Tongue (tissue), 1 donor: ENCODE measurements at regions not wholly inside any gene's neighbourhood (a gene's known extent, or its start where the extent isn't known, plus 50 kb on each side); places are given as distances from the start of the nearest gene placed in this dataset.
A peak's percentile ranks its signal among the peaks of the same experiment; 100 is the strongest.
"Not testable (repeated sequence)": the region's sequence is repeated elsewhere in the genome, so short reads cannot be mapped to it uniquely, and the experiment has no call there.

Experiments used
- DNase-seq: peaks from one replicate; pipeline ENCODE4 v3.0.0-alpha.2; 2015

DNA sequence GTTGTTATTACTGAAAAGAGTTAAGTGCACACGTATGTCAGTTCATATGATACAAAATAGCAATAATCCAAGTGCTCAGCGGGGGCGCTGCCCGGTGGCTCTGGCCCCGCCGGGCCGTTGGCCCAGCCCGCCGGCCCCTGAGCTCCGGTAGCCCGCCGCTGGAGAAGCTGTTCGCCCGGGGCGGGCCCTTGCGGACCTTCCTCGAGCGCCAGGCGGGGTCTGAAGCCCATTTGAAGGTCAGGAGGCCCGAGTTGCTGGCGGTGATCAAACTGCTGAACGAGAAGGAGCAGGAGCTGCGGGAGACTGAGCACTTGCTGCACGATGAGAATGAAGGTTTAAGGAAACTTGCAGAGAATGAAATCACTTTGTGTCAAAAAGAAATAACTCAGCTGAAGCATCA is 599.0 kb downstream of the TRIML1 start:
- not testable (repeated sequence) for DNase-seq

DNA sequence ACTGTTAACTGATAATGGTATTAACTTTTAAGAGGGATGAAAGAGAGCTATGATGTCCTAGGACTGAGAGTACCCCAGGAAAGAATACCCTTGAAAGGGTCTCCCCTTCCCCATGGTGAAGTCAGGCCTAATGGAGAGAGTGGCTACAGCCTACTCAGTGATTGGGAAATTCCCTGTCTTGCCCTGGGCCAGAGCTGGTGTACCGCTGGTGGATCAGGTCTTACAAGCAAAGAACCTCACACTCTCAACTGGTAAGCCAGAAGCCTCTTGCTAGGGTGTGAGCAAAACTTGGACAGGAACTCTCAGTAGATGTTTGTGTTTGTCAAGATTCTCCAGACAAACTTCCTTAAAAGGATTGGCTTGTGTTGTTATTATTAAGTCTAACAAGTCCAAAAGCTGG is 600.9 kb downstream of the TRIML1 start:
- not testable (repeated sequence) for DNase-seq

DNA sequence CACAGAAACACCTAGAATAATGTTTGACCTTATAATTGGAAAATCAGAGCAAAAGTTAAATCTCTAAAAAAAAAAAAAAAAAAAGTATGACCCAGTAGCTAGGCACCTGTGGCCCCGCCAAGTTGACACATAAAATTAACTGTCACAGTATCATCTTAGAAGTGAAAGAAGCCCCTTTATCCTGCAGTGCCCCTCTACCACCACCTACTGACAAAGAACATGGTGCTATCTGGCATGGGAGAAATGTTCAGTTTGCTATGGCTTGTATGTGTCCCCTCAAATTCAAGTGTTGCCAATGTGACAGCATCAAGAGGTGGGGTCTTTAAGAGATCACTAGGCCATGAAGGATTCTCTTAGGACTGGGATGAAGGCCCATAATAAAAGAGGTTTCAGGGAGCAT is 601.5 kb downstream of the TRIML1 start:
- not testable (repeated sequence) for DNase-seq

- DNase-seq = no peak
These were observed 615.2 kb downstream of the TRIML1 start for GRCh38 chr4:188754372-188755002.

DNA sequence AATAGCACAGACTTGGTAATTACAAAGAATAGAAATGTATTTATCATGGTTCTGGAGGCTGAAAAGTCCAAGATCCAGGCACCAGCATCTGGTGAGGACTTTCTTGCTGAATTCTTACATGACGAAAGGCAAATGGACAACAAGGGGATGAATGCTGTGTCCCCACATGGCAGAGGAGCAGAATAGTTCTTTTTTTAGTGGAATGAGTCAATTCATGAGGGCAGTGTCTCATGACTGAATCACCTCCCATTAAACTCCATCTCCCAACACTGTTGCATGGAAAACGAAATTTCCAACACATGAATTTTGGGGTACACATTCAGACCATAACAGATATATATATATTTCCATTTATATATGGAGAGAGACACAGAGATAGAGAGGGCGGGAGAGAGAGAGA is 628.3 kb downstream of the TRIML1 start:
- DNase-seq = no peak

GRCh38 chr4:188778905-188779304 is 639.7 kb downstream of the TRIML1 start:
- peak; percentile 3 for DNase-seq

GRCh38 chr4:188779581-188779980 is 640.3 kb downstream of the TRIML1 start:
- DNase-seq = no peak

- no peak for DNase-seq
These were observed 640.8 kb downstream of the TRIML1 start for GRCh38 chr4:188780028-188780427.

DNA sequence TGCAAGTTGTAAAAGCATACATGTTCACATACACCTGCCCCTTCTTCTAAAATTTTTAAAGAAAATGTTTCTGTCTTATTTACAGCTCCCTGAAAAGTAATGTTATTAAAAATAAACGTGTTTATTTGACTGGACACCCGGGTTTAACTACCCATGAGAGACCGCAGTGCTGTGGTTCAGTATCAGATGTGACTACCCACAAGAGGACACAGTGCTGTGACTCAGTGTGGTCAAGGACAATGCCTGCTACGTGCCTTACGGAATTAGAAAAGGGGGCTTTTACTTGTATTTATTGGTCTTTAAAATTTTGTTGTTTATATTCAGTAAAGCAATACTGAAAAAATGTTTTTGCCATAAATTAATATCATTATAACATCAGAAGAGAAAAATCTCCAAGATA is 641.4 kb downstream of the TRIML1 start:
- DNase-seq = no peak

GRCh38 chr4:188781655-188782054 is 642.4 kb downstream of the TRIML1 start:
- DNase-seq = peak; percentile 3

GRCh38 chr4:188783175-188783574 is 643.9 kb downstream of the TRIML1 start:
- no peak for DNase-seq

GRCh38 chr4:188783606-188784160 is 644.4 kb downstream of the TRIML1 start:
- peak; percentile 14 for DNase-seq

- not testable (repeated sequence) for DNase-seq
These were observed 657.4 kb downstream of the TRIML1 start for GRCh38 chr4:188796600-188796999.

GRCh38 chr4:188797011-188797410 is 657.8 kb downstream of the TRIML1 start:
- not testable (repeated sequence) for DNase-seq

GRCh38 chr4:188804861-188805260 is 665.6 kb downstream of the TRIML1 start:
- no peak for DNase-seq

DNA sequence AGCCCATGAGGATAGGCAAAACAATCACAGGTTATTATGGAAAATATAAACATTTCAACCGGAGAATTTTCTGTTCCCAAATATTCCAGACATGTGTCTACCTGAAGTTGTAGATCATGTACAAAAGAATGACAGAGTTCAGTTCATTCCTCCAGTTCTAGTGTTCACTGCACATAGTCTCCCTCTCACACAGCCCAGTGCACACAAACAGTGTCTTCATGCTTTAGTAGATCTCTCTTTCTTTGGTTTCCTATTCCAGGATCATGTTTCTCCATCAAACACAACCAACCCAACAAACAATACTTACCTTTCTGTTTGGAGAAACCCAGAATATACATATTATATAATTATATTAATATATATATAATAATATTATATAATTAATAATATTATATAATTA is 671.9 kb downstream of the TRIML1 start:
- DNase-seq = no peak

- DNase-seq = no peak
These were observed 673.4 kb downstream of the TRIML1 start for GRCh38 chr4:188812644-188813043.

DNA sequence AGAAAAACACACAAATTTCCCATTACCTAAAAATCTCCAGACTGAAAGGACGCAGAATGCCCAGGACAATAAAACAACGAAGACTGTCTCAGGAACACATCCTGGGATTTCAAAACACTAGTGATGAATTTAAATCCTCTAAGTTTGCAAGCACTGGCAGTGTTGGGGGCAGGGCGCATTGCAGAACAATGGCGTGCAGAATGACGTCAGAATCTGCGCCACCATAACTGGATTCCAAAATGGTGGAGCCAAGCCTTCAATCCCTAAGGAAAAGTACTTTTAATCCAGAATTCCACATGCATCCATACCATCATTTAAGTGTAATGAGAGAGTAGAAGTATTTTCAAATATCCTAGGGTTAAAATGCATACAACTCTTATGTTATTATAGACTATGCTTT is 679.1 kb downstream of the TRIML1 start:
- no peak for DNase-seq

DNA sequence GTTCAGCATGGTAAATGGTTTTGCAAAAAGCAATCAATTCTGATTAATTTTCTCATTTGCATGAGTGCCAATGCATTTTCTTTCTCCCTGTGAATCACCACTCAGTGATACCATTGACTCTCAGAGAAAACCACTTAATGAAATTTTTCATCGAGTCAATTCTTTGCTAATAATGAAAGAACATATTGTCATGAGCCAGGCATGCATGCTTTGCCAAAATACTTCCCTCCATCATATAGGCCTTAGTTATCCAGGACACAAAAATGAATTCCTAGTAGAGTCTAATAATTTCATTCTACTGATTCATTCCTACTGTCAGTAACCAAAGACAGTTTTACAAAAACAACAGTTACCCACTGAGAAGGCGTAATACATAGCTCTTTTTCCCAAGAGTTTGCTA is 680.0 kb downstream of the TRIML1 start:
- no peak for DNase-seq

DNA sequence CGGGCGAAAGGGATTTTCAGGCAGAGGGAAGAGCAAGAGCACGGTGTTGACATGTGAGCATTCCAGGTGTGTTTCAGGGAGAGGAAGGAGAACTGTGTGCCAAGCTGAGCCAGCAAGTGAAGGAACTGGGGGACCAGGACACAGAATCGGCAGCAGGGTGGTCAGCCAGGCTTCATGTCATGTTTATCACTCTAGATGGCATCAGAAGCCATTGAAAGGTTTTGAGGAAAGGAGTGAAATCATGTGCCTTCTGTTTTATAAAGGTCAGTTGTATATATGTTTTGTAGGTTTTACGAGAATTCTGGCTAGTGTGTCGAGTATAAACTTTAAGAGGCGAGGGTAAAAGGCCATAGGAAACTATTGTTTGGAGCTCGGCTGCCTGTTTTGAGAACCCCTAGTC is 682.3 kb downstream of the TRIML1 start:
- no peak for DNase-seq

DNA sequence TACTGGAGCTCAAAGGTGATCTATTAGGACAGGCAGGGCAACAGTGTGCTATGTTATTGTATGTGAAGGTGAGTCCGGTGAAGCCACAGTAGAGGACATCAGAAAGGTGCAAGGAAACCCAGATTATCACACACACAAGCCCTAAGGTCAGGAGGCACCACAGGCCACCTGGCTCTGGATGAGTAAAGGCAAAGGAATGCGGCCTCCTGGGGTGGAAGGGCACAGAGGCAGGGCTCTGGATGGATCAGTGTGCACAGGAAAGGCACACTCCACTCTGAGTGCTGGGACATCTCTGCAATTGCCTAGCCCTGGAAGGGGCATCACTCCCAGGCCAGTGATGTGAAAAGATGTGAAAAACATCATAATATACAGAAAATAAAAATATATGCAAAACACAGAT is 683.5 kb downstream of the TRIML1 start:
- no peak for DNase-seq

DNA sequence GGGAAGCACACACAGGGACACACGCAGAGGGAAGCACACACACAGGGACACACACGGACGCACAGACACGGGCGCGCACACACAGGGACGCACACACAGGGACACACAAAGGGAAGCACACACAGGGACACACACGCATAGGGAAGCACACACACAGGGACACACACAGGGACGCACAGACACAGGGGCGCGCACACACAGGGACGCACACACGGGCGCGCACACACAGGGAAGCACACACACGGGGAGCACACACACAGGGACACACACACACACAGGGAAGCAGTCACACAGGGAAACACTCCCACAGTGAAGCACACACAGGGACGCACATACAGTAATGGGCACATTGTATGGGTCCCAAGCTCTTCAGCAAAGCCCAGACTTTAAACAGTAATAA is 685.3 kb downstream of the TRIML1 start:
- DNase-seq = no peak

GRCh38 chr4:188826393-188826792 is 687.2 kb downstream of the TRIML1 start:
- DNase-seq = no peak

- no peak for DNase-seq
These were observed 700.5 kb downstream of the TRIML1 start for GRCh38 chr4:188839704-188840103.

DNA sequence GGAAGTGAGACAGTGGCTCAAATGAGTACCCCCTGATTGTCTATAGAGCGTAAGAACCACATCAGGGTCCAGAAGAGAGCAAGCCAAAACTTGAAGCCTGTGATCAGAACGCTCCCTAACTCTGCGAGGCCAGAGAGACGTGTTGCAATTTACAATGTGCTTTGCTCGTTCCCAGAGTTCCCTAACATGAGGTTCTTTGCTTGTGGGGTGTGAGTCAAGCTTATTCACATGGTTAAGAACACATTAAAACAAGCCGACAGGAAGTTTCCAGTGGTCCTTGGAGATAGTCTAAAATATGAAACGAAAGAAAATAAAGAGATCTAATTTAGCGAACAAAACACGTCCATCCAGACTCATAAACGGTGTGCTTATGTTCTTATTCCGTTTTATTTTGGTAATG is 702.3 kb downstream of the TRIML1 start:
- DNase-seq = no peak
